Epithelial cell of esophagus (primary cell): ENCODE measurements at regions not wholly inside any gene's neighbourhood (a gene's known extent, or its start where the extent isn't known, plus 50 kb on each side); places are given as distances from the start of the nearest gene placed in this dataset.
"Not testable (repeated sequence)": the region's sequence is repeated elsewhere in the genome, so short reads cannot be mapped to it uniquely, and the experiment has no call there.

Experiments used
- DNase-seq: peaks from one replicate; pipeline ENCODE4 v3.0.0; 2010; ENCODE audit warnings: low read depth
- H3K4me3 ChIP-seq: 2 replicates; pipeline ENCODE4 v1.5.1; 2011; ENCODE audit warnings: mild to moderate bottlenecking, low read length, control low read depth
- CTCF ChIP-seq: IDR thresholded peaks from 2 replicates; pipeline ENCODE4 v1.5.1; 2011; ENCODE audit warnings: low read depth, mild to moderate bottlenecking, low read length, control low read depth, inconsistent platforms; ENCODE audit not compliant: insufficient read depth; ENCODE audit errors: missing control alignments

- no peak overlapping the region for H3K4me3 ChIP-seq
- no peak for DNase-seq
- no peak for TF ChIP-seq CTCF
These were observed 97.9 kb downstream of the ZNF92 start for GRCh38 chr7:65471587-65471986.

- no peak for TF ChIP-seq CTCF
These were observed 101.5 kb downstream of the ZNF92 start for GRCh38 chr7:65475040-65475726.

GRCh38 chr7:65475734-65476319 lies 102.2 kb downstream of the ZNF92 start:
- no peak for TF ChIP-seq CTCF
- H3K4me3 ChIP-seq, result no peak overlapping the region
- DNase-seq, result no peak

More at GRCh38 chr7:65475040-65475726, 101.5 kb downstream of the ZNF92 start:
- no peak overlapping the region for H3K4me3 ChIP-seq
- no peak for DNase-seq

GRCh38 chr7:65477326-65477725 lies 103.7 kb downstream of the ZNF92 start:
- DNase-seq, result peak; percentile 3
- no peak for TF ChIP-seq CTCF
- H3K4me3 ChIP-seq, result no peak overlapping the region

- no peak for TF ChIP-seq CTCF
- DNase-seq, result no peak
- no peak overlapping the region for H3K4me3 ChIP-seq
These were observed 115.7 kb downstream of the ZNF92 start for GRCh38 chr7:65489260-65489767.

GRCh38 chr7:65496697-65497096 lies 123.0 kb downstream of the ZNF92 start:
- not testable (repeated sequence) for H3K4me3 ChIP-seq, DNase-seq

GRCh38 chr7:65503434-65504152 lies 129.9 kb downstream of the ZNF92 start:
- H3K4me3 ChIP-seq, result no peak overlapping the region
- TF ChIP-seq CTCF, result no peak

GRCh38 chr7:65504504-65505319 lies 131.1 kb downstream of the ZNF92 start:
- DNase-seq, H3K4me3 ChIP-seq: not testable (repeated sequence)

More at GRCh38 chr7:65503434-65504152, 129.9 kb downstream of the ZNF92 start:
- no peak for DNase-seq

- not testable (repeated sequence) for H3K4me3 ChIP-seq, DNase-seq
These were observed 131.6 kb downstream of the ZNF92 start for GRCh38 chr7:65505320-65505633.
